ENCODE measurements at regions not wholly inside any gene's neighbourhood (a gene's known extent, or its start where the extent isn't known, plus 50 kb on each side); places are given as distances from the start of the nearest gene placed in this dataset.

GRCh38 chr6:115393821-115394220 is 666.9 kb downstream of the FRK start:
- TF ChIP-seq CHD2 (IDR thresholded peaks at IDR 0.05; ENCODE audit: low read depth, low read length) = no peak
- TF ChIP-seq, protein P1, sequence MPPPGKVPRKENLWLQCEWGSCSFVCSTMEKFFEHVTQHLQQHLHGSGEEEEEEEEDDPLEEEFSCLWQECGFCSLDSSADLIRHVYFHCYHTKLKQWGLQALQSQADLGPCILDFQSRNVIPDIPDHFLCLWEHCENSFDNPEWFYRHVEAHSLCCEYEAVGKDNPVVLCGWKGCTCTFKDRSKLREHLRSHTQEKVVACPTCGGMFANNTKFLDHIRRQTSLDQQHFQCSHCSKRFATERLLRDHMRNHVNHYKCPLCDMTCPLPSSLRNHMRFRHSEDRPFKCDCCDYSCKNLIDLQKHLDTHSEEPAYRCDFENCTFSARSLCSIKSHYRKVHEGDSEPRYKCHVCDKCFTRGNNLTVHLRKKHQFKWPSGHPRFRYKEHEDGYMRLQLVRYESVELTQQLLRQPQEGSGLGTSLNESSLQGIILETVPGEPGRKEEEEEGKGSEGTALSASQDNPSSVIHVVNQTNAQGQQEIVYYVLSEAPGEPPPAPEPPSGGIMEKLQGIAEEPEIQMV (tag; conservative IDR thresholded peaks at IDR 0.05; ENCODE audit: low read depth) = no peak
- no peak for TF ChIP-seq GABPA (tag; conservative IDR thresholded peaks at IDR 0.05; ENCODE audit: low read depth)
- TF ChIP-seq PCBP2 (IDR thresholded peaks at IDR 0.05; ENCODE audit: low read depth, low read length, poor library complexity, severe bottlenecking) = no peak
- no peak for TF ChIP-seq NR3C1 (CRISPR knock-in tag; IDR thresholded peaks at IDR 0.05)
- no peak for TF ChIP-seq ZBTB49 (CRISPR knock-in tag; IDR thresholded peaks at IDR 0.05; ENCODE audit: borderline replicate concordance)
- no peak for TF ChIP-seq NRF1 (conservative IDR thresholded peaks at IDR 0.05 in 1 of 2, IDR thresholded peaks at IDR 0.05 in 1 of 2)
- TF ChIP-seq ZFP30 (CRISPR knock-in tag; IDR thresholded peaks at IDR 0.05; ENCODE audit: borderline replicate concordance) = no peak
- no peak for TF ChIP-seq ZFP91 (CRISPR knock-in tag; IDR thresholded peaks at IDR 0.05)
- TF ChIP-seq FOXM1 (IDR thresholded peaks at IDR 0.05; ENCODE audit: low read depth) = no peak
- TF ChIP-seq FOXM1 (CRISPR knock-in tag; IDR thresholded peaks at IDR 0.05; ENCODE audit: low read depth) = no peak
- no peak for TF ChIP-seq SRSF9 (IDR thresholded peaks at IDR 0.05; ENCODE audit: borderline replicate concordance, low read depth, low read length)
- TF ChIP-seq POLR2AphosphoS5 (IDR thresholded peaks at IDR 0.05; ENCODE audit: control insufficient read depth, insufficient read depth, low read depth, low read length) = no peak
- TF ChIP-seq RFX5 (IDR thresholded peaks at IDR 0.05; ENCODE audit: low read depth, low read length) = no peak

Data from K562 (cell line).